ENCODE measurements at regions not wholly inside any gene's neighbourhood (a gene's known extent, or its start where the extent isn't known, plus 50 kb on each side); places are given as distances from the start of the nearest gene placed in this dataset.

DNA sequence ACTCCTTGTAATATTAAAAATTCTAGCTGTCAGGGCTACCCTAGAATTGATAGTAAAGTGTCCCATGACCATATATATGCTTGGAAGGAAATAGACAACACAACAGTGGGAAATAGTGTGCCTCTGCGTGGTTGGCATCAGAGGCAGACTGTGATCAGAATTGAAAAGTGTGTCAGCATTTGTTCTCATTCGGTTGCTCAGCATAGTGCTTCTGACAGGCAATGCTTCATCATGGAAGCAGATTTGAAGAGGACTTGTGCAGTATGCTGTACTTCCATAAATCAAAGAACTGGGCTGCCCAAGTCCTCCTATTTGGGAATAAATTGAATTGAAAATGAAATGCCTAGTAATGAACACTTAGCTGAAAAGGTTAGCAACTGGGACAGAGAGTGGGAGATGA lies 435.7 kb downstream of the DIPK2A start:
- CTCF ChIA-PET: no interaction called here
- POLR2A ChIA-PET (ENCODE audit: low non-redundant PET): no interaction called here

DNA sequence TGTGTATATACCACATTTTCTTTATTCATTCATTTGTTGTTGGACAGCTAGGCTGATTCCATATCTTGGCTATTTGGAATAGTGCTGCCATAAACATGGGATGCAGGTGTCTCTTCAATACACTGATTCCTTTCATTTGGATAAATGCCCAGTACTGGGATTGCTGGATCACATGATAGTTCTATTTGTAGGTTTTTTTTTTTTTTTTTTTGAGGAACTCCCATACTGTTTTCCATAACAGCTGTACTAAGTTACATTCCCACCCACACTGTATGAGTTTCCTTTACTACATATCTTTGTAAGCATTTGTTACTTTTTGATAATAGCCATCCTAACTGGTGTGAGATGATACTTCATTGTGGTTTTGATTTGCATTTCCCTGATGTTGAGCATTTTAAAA lies 437.7 kb downstream of the DIPK2A start:
- no peak overlapping the region for H3K4me3 ChIP-seq (ENCODE audit: low read depth, low read length, poor library complexity, severe bottlenecking)
- H3K27me3 ChIP-seq (replicated peaks; ENCODE audit: insufficient read depth, low read depth, low read length, poor library complexity): no peaks in the 10 kb centered on the region
- H3K9me3 ChIP-seq (ENCODE audit: low read depth, low read length, poor library complexity, severe bottlenecking): no peaks in the 10 kb centered on the region
- POLR2A ChIA-PET (ENCODE audit: low non-redundant PET): no interaction called here
- no peak for DNase-seq (ENCODE audit: low spot score)
- CTCF ChIA-PET: no interaction called here
- no TSS peak for BruUV-seq (replicated peaks)
- H3K36me3 ChIP-seq (ENCODE audit: insufficient read depth, low read length, poor library complexity, severe bottlenecking): no peaks in the 10 kb centered on the region
- intact Hi-C loops (cut with micrococcal nuclease; ENCODE audit: unreplicated experiment): no loop called here
- no peak for TF ChIP-seq EZH2 (IDR thresholded peaks at IDR 0.05; ENCODE audit: borderline replicate concordance, low read depth, low read length, poor library complexity, severe bottlenecking)
- TF ChIP-seq, protein P1, sequence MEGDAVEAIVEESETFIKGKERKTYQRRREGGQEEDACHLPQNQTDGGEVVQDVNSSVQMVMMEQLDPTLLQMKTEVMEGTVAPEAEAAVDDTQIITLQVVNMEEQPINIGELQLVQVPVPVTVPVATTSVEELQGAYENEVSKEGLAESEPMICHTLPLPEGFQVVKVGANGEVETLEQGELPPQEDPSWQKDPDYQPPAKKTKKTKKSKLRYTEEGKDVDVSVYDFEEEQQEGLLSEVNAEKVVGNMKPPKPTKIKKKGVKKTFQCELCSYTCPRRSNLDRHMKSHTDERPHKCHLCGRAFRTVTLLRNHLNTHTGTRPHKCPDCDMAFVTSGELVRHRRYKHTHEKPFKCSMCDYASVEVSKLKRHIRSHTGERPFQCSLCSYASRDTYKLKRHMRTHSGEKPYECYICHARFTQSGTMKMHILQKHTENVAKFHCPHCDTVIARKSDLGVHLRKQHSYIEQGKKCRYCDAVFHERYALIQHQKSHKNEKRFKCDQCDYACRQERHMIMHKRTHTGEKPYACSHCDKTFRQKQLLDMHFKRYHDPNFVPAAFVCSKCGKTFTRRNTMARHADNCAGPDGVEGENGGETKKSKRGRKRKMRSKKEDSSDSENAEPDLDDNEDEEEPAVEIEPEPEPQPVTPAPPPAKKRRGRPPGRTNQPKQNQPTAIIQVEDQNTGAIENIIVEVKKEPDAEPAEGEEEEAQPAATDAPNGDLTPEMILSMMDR (conservative IDR thresholded peaks at IDR 0.05; ENCODE audit: low read depth, low read length): no peak
- H3K4me1 ChIP-seq (ENCODE audit: insufficient read depth, low read length, poor library complexity, severe bottlenecking): no peaks in the 10 kb centered on the region
- H3K27ac ChIP-seq (ENCODE audit: low read depth, low read length, poor library complexity, severe bottlenecking): no peak overlapping the region

More for the DNA sequence above, 435.7 kb downstream of the DIPK2A start:
- H3K4me1 ChIP-seq (ENCODE audit: insufficient read depth, low read length, poor library complexity, severe bottlenecking): no peaks in the 10 kb centered on the region
- H3K27me3 ChIP-seq (replicated peaks; ENCODE audit: insufficient read depth, low read depth, low read length, poor library complexity): no peaks in the 10 kb centered on the region
- no peak overlapping the region for H3K27ac ChIP-seq (ENCODE audit: low read depth, low read length, poor library complexity, severe bottlenecking)
- no peak for DNase-seq (ENCODE audit: low spot score)
- H3K9me3 ChIP-seq (ENCODE audit: low read depth, low read length, poor library complexity, severe bottlenecking): no peaks in the 10 kb centered on the region
- BruUV-seq (replicated peaks): no TSS peak
- intact Hi-C loops (cut with micrococcal nuclease; ENCODE audit: unreplicated experiment): no loop called here
- no peak overlapping the region for H3K4me3 ChIP-seq (ENCODE audit: low read depth, low read length, poor library complexity, severe bottlenecking)
- TF ChIP-seq, protein P1 (conservative IDR thresholded peaks at IDR 0.05; ENCODE audit: low read depth, low read length): no peak
- no peak for TF ChIP-seq EZH2 (IDR thresholded peaks at IDR 0.05; ENCODE audit: borderline replicate concordance, low read depth, low read length, poor library complexity, severe bottlenecking)
- no peaks in the 10 kb centered on the region for H3K36me3 ChIP-seq (ENCODE audit: insufficient read depth, low read length, poor library complexity, severe bottlenecking)

GRCh38 chr3:144413068-144413467 lies 441.4 kb downstream of the DIPK2A start:
- Histone ChIP-seq H3K4me3 (ENCODE audit: low read depth, low read length, poor library complexity, severe bottlenecking) (no peak overlapping the region), H3K27ac (ENCODE audit: low read depth, low read length, poor library complexity, severe bottlenecking) (no peak overlapping the region), H3K36me3 (ENCODE audit: insufficient read depth, low read length, poor library complexity, severe bottlenecking) (no peaks in the 10 kb centered on the region), H3K4me1 (ENCODE audit: insufficient read depth, low read length, poor library complexity, severe bottlenecking) (no peaks in the 10 kb centered on the region), H3K27me3 (replicated peaks; ENCODE audit: insufficient read depth, low read depth, low read length, poor library complexity) (no peaks in the 10 kb centered on the region), H3K9me3 (ENCODE audit: low read depth, low read length, poor library complexity, severe bottlenecking) (no peaks in the 10 kb centered on the region)
- ChIA-PET POLR2A (ENCODE audit: low non-redundant PET) (no interaction called here), CTCF (no interaction called here)
- TF ChIP-seq, protein P1 (conservative IDR thresholded peaks at IDR 0.05; ENCODE audit: low read depth, low read length): no peak
- TF ChIP-seq EZH2 (IDR thresholded peaks at IDR 0.05; ENCODE audit: borderline replicate concordance, low read depth, low read length, poor library complexity, severe bottlenecking): no peak
- intact Hi-C loops (cut with micrococcal nuclease; ENCODE audit: unreplicated experiment): no loop called here
- no TSS peak for BruUV-seq (replicated peaks)
- no peak for DNase-seq (ENCODE audit: low spot score)

All from A673 (cell line).